Cardiac septum (tissue), 1 donor: ENCODE measurements at regions not wholly inside any gene's neighbourhood (a gene's known extent, or its start where the extent isn't known, plus 50 kb on each side); places are given as distances from the start of the nearest gene placed in this dataset.

Experiments used
- DNase-seq: peaks from one replicate; pipeline ENCODE4 v3.0.0-alpha.2; 2020; ENCODE audit warnings: low spot score
- intact Hi-C: fragments of 100-400 bp; cut with DNase I; formaldehyde crosslinking; loops from one replicate; pipeline ENCODE4 v1.14.0; 2022
- donor health status: DM: no; HTN: no; CAD: no.

DNA sequence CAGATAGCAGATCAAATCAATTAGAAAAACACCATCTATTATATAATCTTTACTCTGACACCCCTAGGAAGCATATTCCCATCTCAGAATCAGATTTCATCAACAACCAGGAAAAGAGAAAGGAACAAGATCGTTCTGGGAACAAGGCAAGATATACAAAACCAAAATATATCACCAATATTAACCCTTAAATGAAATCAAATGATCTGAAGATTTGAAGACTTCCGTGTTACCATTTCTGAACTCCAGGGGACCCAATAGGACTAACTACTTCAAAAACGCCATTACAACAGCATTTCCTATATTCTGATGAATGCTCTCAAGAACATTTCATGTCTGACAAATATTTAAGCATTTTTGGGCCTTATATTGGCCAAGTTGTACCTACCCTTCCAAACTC lies 624.2 kb upstream of the ZFHX3 start:
- DNase-seq: no peak
- intact Hi-C loops: no loop called here

DNA sequence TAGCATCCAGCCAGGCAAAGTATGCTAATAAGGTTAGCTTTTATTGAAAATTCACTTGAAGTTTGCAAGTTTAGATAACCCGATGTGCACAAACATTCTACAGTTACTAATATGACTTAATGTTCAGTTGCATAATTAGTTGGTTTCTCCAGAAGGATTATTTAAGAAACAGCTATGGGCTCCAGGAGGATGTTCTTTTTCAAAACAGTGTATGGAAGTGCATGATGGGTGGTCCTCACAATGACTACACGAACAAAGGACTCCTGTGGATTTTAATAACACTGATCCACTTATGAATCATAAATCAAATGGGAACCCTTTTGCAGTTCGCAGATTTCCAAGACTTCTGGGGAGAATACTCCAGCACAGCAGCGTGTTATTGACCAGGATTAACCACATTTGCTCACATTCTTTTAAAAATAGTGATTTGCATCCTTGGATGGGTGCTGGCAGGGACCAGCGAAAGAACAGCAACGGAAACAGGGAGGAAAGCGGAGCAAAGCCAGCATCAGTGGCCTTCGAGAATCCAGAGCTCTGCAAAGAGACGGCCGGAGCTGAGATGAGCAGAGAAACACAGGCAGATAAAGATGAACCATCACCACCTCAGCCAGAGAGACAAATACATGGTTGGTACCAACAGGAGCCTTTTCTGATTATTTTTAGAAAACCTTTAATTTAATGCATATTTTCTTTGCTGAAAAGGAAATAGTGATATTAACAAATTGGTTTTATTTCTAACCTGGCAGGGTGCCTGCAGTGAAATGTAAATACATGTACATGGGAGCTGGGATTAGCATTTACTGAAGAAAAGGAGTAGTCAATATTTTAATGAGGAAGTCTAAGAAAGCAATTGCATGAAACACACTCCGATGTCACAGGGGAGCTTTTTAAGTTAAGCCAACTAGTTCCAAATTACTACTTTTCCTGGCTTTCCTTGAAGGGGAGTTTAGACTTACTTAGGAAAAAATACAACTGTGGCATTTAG lies 623.2 kb upstream of the ZFHX3 start:
- no peak for DNase-seq
- intact Hi-C loops: no loop called here

DNA sequence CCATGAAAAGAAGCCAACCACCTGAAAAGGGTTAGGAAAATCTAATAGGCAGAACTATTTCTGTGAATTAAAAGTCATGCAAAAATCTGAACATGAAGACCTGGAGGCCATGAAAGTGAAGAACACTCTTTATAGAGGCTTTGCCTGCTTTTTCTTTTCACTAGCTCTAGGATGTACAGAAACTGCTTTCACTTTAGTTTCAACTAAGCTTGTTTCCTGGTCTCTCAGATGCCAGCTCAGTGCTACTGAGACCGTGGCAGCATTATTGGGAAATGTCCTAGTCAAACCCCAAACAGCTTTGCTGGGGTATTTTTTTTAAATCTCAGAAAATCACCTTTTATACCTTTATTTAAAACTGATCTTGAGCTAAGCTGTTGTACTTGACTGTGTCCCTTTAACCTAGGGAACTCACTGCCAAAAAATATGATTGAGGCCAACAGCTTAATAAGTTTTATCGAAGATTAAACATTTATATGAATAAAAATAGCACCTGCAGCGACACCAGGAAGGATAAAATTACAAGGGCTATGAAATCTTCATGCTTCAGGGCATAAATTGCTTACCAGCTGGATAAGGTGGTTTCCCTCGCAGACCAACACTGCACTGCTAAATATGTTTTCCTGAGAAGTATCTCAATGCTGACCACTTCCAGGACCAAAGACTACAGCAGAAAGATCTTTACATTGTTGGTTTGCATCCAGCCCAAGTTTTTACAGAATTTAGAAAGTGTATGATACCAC lies 621.8 kb upstream of the ZFHX3 start:
- intact Hi-C loops: no loop called here
- no peak for DNase-seq

DNA sequence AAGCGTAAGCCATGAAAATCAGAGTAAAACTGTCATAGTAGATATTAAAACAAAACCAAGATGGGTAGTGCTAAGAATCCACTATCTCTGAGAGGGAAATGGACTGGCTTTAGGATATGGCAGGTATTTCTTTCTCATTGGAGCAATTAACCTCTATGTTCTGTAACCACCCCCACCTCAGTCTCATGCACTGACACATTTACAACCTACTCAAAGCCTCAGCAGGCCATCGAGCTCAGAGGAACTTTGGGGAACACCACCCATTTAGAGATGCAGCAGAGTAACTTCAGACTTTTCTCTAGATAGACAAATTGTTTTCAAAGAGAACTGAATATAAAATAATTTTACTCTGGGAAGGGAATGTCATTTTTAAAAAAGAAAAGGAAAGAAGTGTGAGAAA lies 615.8 kb upstream of the ZFHX3 start:
- no peak for DNase-seq
- intact Hi-C loops: no loop called here

DNA sequence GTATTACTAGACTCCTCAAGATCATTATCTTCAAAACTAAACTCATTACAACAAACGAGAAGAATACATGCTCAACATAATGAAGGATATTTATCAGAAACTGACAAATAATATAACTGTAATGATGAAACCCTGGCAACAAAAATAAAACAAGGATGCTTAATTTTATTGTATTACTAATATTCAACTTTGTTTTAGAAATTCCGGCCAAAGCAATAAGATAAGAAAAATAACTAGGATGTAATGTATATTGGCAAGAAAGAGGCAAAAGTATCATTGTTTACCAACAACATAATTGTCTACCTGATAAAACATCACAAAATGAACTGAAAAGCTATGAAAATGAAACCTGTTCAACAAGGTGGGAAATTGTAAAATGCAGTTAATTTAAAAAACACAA lies 588.3 kb upstream of the ZFHX3 start:
- DNase-seq: no peak
- intact Hi-C loops: no loop called here

DNA sequence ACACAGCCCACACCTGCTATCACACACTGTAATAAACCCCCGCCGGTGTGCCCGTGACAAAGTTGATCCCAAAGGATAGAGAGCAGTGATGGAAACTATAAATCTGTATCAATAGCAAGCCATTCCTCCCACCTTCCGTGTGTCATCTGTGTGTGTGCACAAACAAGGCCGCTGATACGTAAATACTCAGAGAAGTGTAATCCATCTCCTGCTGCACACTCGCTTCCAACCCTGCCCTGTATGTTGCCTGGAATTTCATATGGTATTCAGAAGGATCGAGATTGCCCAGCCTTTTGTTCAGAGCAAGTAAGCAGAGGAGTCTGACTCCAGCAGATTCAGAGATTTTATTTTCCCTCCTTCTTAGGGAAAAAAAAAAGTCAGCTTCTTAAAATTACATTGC lies 581.1 kb upstream of the ZFHX3 start:
- intact Hi-C loops: no loop called here
- DNase-seq: no peak

DNA sequence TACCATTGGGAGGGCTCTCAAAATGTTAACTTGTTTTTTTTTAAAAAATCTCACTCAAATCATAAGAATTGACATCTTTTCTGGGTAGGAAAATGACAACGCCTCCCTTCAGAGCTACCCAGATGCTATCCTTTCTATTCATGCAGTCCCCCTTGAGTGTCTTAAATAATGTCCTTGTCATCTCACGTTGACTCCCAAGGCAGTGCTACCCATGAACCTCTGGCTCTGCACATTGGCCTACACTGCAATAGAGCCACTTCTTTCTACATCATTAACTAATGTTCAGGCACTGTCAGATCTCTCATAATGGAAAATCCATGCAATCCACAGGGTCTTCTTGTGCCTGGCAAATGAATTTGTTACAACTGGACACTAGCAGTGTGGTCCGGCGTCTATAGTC lies 569.8 kb upstream of the ZFHX3 start:
- intact Hi-C loops: no loop called here
- no peak for DNase-seq

DNA sequence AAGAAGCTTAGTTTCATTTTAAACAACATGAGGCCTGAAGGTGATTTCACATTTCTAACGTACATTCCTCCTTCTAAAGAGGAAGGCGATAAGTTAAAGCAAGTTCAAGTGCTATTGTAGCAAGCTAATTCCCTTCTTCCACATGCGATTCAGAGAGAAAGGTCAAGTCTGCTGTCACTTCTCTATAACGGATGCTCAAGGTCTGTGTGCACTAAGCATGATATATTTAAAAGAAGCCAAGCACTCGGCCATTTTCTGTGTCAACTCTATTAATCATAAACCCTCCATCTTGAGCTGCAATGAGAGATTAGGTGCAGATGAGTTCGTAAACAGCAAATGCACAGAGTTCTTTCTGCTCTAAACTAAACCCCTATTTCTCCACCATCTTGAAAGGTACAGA lies 568.8 kb upstream of the ZFHX3 start:
- no peak for DNase-seq
- intact Hi-C loops: no loop called here

DNA sequence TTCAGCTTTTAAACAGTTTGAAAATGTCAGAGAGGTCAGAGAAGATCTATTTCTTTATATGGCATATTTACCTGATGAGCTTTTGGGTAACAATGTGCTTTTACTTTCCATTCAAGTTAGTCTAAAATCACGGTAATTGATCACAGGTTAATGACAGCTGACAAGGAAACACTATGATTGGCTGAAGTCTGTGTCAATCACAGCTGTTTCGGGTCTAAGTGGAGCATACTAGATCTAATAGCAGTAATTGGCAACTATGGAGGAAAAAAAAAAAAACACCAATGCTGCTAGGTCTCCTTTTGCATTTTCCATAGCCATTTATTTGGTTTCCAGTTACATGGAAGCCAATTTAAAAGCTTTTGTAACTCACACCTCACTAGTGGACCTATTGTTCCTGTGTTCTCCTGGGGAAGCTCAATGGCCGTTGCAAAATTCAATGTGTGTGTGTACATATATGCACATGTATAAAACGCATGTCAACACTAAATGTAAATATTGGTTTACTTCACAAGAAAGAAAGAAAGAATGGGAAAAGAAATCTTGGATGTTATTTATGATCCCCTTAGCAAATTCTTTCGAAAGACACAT lies 568.3 kb upstream of the ZFHX3 start:
- DNase-seq: no peak
- intact Hi-C loops: no loop called here

DNA sequence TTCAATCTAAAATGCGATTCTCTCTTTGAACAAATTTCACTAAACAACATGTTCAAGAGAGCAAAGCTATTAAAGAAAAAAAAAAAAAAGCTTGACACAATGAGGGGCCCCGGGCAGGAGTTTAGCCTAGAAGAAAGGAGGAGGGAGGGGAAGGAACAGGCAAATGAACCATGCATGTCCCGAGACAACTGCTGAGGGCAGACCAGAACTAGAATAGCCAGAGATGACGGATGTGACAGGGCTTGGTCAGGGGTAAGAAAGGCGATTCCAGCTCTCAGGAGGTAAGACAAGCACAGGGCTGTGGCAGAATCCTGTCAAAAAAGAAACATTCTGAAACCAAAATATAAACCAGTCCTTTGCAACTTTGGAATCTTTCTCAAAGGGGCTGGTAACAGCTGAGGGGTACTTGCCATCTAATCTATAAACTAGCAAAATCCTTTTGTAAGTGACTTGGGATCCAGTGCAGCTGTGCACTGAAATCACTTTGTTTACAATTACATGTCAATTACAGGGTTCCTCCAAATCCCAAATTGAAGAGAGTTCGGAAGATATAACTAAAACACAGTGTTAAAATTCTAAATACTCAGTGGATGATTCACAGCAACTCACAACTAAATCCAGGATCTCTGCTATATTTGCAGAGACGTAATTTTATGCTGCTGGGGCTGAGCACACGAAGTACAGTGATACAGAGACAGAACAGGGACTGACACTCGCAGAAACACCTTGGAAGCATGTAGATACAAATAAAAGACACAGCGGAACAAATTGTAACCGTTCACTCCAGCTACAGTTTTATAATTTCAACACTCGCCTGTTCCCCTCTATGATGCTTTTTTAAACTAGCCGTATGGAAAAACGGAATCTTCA lies 567.4 kb upstream of the ZFHX3 start:
- no peak for DNase-seq
- intact Hi-C loops: no loop called here

DNA sequence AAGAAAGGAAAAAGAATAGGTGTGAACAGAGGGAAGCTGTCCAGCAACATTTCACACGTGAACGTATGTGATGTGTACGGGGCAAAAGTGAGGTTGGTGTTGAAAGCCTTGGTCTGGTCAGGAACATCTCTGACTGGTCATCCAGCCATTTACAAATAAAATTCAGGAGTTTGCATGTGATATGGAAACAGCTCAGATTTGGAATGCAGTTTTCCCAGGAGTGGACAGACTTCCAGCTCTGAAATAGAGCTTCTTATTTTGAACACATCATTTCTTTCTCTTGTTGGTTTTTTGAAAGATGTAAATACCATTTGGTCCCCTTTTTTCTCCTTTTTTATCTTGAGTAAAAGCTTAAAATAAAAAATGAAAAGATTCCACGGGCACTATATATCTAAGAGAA lies 566.2 kb upstream of the ZFHX3 start:
- DNase-seq: no peak
- intact Hi-C loops: no loop called here

DNA sequence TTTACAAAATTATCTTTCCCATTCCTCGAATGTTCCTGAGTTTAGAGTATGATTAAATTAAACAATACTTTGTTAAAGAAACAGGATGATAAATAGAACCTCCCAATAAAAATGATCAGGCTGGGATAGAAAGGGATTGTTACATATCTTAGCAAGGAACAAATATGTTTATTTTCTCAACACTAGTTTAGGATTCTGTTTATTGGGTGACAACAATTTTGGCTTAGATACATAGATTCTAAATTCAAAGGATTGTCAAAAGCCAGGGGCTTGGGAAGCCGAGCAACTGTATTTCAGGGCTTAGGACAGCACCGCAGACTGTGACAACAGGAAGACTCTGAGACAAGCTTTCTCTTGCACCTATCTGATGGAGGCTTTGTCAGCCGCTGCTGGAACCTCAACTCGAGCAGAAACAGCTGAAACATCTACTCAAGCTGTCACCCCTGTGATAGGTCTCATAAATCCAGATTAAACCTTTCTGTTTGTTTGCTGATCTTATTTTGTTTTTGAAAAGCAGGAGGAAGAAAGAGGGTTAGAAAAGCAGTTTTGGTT lies 562.8 kb upstream of the ZFHX3 start:
- intact Hi-C loops: no loop called here
- no peak for DNase-seq

DNA sequence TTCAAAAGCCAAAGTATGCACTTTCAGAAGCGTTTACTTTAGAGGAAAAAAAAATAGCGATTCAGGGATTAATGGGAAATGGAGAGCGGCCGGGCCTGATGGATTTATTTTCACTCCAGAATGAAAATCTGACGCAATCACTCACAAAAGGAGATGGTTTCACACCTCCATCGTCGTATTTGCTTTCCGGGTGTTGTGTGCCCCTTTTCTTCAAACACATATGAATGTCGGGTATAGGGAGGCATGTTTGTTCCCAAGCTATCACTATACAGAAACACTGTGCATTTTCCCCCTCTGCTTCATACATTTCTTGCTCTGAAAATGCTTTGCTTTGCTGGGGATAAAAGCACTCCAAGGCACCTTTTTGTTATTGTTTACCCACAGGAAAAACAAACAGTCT lies 562.2 kb upstream of the ZFHX3 start:
- no peak for DNase-seq
- intact Hi-C loops: no loop called here

DNA sequence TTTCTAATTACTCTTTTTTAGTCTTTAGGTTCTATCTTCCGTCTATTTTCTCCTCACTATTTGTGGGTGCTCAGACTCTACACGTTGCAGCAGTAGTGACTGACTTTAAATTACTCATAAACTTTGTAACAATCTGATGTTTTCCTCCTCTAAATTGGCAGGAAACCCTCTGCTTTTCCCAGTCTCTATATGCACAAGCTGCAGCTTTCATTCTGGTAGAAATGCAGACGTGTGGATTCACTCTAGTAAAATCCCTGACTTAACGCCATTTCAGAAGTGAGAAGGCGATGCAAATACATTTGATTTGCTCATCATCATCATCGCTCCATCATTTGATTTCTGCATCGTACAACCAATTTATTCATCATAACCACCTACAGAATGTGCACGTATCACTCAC lies 561.0 kb upstream of the ZFHX3 start:
- intact Hi-C loops: no loop called here
- no peak for DNase-seq

DNA sequence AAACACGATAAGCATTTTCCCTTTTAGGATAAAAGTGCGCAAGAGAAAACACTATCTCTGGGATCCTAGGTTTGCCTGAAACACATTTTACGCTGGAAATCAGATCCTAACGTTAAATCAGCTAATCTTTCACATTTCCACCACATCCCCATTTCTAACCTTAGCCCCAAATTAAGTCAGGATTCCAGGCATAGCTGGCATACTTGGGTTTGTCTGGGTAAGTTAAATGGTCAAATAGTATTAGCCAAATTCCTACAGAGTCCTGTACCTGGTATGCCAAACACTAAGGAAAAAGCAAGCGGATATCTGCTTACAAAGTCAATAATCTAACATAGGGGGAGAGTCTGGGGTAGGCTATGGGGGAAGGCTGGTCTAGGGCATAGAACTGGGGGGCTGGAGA lies 557.4 kb upstream of the ZFHX3 start:
- intact Hi-C loops: no loop called here
- no peak for DNase-seq

DNA sequence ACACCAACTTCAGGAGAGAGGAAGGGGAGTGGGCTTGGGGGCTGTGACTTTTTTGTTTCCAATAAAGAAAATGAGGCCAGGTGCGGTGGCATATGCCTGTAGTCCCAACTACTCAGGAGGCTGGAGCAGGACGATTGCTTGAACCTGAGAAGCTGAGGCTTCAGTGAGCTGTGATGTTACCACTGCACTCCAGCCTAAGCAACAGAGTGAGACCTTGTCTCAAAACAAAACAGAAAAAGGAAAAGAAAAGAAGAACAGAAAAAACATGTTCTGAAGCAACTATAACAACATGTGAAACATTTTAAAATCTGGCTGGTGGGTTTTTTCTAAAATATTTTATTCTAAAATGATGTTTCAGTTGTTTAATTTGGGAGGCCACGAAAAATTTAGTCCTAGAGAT lies 554.0 kb upstream of the ZFHX3 start:
- intact Hi-C loops: no loop called here

DNA sequence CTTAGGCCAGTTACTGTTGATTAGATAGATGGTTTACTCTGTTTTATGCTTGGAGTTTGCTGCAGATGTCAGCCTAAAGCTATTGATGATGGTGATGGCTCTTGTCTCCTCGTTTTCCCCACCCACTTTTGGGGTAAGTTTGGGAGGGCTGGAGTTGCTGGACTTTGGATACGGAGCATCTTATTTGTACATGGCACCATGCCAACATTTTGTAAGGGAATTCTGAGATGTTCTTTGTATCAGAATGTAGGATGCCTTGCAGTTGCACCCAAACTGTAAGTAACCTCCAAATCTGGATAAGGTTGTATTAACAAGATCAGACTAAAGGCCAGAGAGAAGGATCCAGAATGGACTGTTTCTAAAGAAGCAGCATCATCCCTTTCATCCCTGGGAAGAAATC lies 551.9 kb upstream of the ZFHX3 start:
- intact Hi-C loops: no loop called here
- DNase-seq: no peak

More for the DNA sequence above, 554.0 kb upstream of the ZFHX3 start:
- no peak for DNase-seq

DNA sequence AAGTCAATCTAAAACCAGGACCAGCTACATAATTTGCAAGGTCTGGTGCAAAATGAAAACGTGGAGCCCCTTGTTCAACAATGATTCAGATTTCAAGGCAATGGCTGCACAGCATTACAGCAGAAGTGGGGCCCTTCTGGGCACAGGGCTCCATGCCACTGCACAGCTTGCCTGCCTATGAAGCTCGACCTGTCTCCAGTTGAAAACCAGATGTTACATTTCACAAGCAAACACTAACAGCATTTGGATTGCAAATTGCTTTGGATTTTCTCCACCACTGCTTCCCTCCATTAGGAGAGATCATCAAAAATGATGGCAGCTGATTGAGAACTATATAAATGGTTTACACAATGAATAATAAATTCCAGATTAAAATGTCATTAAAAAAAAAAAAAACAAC lies 551.4 kb upstream of the ZFHX3 start:
- DNase-seq: no peak
- intact Hi-C loops: no loop called here

DNA sequence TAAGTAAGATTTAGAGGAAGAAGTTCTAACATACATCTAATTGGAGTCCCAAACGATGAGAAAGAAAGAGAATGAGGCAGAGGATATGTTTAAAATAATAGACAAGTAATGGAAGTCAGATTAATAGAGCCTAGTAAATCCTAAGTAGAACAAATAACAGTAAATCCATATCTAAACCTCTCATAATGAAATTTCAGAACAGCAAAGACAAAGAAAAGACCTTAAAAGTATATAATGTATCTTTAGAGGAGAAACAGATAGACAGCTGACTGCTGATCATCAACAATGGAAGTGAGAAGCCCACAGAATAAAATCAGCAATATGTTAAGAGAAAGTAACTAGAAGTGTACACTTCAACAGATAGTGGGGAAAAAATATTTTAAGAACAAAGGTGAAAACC lies 536.2 kb upstream of the ZFHX3 start:
- intact Hi-C loops: no loop called here
- DNase-seq: no peak
